NCI-H187 treated with DMSO at 0.1 percent for 48 hours (cell line): ENCODE measurements at regions not wholly inside any gene's neighbourhood (a gene's known extent, or its start where the extent isn't known, plus 50 kb on each side); places are given as distances from the start of the nearest gene placed in this dataset.

Experiments used
- DNase-seq: peaks from one replicate; lab custom pipeline; 2025; lab: John Stamatoyannopoulos, UW

DNA sequence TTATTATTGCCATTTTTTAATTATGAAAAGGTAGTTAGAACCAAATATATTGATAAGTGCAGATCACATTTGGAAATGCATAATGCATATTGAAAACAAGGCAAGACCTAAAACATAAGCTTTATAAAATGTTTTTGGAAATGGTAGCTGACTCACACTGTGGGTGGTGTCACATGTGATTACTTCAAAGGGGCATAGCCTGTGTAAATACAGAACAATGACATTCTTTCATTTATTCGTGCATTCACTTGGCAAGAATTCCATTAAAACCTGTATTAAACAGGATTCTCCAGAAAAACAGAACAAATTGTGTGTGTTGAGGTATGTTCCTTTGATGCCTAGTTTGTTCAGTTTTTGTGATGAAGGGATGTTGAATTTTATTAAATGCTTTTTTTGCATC is 427.3 kb upstream of the ST6GAL2 start:
- DNase-seq, result no peak

DNA sequence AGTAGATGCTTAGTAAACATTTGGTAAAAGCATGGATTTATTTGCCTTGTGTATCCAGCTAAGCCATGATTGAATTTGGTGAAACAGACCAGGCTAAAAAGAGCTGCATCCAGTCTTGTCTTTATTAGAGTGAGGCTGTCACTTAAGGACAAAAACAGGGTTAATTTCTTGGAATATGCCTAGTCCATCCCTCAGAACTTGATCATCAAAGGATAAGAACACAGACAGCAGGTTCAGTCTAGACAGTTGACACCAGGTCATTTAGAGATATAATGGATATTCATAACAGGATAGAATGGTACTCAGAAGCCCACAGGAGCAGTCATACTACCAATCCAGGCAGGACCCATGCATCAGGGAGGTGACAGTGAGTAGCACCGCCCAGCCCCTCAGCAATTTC is 434.9 kb upstream of the ST6GAL2 start:
- DNase-seq, result no peak

DNA sequence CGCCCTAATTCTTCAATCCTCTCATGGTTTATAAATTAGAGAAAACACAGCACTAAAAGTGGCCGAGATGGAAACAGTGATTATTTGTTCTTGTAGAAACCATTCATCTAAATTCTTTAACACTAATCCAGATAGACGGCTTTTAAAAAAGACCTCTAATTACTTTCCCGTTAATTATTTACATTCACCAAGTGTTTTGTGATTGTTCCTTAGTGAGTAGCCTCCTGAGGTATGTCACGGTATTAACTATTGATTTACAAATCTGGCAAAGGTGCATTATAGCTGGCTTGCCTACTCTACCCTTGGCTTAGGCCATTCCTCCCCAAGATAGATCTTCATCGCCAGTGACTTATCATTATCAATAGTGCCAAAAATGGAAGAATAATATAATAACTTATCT is 436.4 kb upstream of the ST6GAL2 start:
- DNase-seq, result no peak

DNA sequence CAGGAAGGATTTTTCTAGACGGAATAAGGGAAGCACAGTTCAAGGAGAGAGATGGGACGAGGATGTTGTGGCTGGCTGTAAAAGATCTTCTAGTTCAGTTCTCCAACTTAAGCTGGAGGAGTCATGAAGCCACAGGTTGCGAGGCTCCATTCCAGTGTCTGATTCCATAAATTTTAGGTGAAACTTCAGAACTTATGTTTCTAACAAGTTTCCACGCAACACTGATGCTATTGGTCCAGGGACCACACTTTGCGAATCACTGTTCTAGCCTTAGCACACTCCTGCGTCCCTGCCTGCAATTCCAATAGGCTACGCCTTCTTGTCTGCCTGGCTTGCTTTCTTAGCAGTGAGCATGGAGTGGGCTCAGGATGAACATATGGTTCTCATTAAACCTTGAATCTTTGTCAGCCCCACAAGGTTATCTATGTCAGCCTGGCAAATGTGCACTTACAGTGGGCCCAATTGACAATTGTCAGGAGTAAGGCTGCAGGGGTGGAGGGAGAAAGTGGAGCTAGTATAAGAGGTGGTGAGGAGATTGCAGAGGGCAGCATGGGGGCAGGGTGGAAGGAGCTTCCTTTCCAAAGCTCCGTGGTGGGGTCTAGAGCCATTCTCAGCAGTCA is 438.1 kb upstream of the ST6GAL2 start:
- DNase-seq, result no peak

DNA sequence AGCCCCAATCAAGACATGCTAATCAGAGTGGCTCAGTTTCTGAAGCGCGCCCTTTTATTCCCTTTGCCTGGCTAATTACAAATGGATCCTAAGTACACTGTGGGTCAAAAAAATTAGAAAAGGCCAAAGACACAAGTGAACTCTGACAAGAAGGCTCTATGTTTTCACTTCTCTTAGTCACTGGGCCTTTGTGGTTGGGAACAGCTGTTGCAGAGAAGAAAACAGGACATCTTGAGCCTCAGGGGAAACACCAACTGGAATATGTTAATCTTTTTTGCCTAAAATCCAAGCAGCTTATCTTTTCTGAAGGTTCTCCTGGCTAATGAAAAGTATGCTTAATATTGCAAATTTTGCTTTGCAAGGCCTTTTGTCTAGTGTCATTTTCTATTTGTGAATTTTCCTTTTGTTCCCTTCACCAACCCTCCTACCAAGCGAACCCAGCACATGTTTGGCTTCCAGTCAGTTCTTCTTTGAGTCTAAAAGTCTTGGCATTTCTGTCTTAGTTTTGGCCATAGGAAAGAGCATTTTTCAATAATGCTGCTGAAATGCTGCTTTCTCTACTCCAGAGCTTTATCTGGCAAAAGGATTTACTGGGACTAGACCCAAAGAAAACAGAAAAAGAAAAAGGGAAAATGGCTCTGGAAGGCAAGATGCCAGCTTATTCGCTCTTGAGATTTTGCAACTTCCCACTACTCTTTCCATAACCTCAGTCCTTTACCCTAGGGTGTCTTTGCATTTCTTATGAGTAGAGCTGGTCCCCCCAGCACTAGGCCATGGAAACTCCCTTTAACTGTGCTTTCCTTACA is 440.2 kb upstream of the ST6GAL2 start:
- no peak for DNase-seq

DNA sequence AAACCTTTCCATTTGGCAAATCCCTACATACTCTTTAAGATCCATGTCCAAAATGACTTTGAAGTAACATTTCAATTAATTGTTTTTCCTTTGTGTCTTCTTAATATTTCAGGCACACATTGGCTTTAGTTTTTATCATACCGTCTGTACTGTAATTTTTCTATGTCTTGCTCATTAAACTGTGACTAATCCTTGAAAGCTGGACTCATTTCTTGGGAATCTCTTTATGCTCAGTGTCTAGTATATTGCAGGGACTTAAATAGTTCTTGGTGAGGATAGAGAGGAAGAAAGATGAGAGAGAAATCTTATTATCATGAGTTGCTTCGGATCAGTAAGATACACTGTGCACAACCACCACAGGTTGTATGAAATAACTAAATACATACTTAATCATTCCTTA is 448.3 kb upstream of the ST6GAL2 start:
- no peak for DNase-seq

DNA sequence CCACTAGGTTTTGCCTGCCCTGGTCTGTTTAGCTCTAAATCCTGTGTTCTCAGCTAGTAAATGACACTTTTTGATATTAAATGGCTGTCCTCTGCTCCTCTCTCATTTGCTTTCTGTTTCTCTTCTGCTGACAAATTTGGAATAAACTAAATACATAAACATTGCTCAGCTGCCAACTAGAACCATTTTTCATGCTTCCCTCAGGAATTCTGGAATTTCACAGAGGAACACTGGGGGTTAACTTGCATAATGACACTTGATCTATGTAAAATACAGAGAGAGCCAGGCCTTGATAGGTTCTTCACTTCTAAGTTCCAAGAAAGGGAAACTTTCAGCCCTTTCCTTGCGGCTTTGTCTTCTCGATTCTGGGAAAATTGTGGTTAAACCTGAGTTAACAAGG is 450.6 kb upstream of the ST6GAL2 start:
- DNase-seq, result no peak

DNA sequence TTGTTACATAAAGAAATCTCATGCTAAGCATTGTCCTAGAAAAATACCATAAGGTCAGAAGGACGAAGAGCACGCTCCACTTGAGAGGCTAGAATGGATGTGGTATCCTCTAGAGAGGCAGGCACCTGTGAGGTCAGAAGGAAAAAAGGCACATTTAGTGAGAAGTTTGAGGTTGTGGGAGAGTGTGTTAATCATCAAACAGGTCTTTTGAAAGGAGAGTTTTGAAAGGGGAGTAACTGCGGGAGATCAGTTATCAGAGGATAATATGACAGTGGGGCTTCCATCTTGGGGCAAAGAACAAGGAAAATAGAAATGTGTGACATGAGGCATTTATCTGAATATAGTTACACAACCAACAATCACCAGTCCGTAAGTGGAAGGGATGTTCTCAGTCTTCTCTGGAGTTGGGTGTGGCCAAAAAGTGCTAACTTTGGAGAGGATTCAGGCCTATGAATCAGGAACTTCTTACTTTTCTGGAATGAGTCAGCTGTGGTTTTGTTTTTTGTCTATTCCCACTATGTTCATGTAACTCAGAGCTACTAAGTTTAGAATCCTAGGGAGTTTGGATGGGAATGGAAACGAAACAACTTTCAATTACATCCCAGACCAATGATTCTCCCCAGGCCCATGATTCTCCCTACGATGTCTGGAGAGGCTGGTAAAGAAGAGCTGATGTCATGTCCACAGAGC is 451.4 kb upstream of the ST6GAL2 start:
- no peak for DNase-seq

DNA sequence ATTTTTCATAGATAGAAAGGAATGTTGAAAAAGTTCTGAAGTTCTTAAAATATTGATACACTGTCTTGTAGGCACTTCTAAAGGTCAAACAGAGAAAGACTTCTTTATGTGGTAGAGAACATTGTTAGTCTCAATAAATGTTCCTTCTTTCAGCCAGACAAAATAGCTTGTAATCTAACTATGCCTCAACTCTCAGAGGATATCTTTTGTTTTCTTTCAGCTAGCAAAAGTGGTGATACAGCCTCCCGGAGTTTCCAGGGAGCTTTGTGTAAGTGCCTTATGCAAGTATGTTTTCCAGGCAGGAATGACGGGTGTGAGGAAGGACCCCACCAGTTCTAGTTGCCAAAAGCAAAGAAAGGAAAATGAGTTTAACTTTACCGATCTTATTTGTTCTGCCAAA is 452.1 kb upstream of the ST6GAL2 start:
- no peak for DNase-seq

DNA sequence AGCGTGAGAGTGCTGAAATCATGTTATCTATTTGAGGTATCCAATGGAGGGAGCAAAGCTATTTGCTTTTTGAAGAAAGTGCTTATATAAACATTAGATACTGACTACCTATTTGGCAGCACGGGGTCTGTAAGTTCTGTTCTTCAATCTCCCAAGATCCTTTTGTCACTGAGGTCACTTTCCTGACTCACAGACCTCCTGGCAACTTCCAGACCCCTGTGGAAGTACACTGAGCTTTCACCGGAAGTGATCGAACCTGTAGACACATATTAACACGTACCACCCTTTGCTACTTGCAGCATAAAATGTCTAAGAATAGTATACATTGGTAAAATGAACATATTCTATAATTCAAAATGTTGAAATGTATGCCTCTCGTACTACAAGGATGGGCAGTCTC is 452.6 kb upstream of the ST6GAL2 start:
- DNase-seq, result no peak

DNA sequence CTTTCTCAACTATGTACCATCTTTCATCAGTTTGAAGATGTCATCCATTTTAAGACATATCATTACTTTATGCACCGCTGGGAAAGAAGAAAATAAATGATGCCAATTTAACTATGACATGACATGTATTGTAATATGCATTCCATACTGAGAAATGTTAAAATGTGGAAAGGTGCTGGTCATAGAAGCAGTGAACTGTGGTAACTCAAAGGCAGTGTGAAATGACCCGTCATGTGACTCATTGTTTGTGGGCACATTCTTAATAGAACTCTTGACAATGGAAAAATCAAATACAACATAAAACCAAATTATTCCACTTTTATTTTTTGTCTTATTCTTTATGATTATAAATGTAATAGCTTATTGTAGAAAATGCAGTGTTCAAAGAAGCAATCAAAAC is 455.0 kb upstream of the ST6GAL2 start:
- DNase-seq, result no peak

DNA sequence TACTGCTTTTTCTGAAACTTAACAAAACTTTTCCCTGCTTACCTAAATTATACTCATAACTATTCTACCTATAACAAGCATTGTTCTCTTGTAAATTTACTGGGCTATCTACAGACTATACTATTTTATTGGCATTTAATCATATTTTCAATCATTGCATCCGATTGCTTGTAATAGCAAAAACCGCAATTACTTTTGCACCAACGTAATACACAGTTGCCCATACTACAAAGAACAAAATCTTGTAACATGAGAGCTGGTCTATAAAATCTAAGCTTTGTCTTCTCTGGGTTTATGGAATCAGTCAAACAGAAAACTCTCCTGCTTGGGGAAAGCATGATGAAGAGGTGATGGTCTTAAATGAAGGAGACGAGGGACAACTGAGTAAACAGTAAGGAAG is 463.4 kb upstream of the ST6GAL2 start:
- DNase-seq, result no peak

DNA sequence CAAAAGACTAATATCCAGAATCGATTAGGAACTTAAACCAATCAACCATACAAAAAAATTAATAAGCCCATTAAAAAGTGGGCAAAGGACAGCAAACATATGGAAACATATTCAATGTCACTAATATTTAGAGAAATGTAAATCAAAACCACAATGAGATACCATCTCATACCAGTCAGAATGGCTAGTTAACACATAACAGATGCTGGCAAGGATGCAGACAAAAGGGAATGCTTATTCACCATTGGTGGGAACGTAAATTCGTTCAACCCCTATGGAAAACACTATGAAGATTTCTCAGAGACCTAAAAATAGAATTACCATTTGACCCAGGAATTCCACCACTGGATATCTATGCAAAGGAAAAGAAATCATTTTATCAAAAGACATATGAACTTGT is 468.2 kb upstream of the ST6GAL2 start:
- DNase-seq, result no peak

DNA sequence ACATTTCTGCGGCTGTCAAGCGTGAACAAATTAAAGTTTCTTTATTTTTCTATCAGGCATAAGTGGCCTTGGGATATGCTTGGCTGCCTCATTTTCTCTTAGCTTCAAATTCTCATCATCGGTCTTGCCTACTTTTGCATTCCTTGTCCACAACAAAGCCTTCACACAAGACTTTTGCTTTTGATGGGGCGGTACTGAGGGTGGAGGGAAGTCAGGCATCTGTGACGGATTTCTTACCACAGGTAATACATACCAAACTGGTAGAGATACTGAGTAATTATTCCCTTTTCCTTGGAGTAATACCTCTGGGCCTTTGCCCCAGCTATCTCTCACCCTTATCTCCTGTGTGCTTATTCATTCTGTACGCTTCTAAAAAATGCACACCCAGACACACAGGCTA is 468.3 kb upstream of the RGPD4 start:
- no peak for DNase-seq

DNA sequence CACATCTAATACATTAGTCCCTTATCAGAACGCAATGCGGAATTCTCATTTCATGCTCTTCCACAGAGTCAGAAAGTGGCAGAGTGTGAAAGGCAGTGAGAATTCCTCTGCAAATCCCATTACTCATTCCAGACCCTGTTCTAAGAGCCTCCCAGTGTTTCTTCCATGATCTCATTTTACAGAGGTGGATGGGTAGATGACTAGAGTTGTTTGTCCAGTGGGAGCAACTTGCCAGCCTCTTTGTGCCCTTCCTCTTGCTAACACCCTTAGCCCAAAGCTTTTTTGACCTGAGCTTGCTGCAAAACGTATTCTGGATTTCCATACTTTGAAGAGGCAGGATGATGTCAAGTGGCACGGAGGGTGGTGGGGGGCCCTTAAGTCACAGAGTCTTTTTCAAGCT is 467.7 kb upstream of the RGPD4 start:
- DNase-seq, result no peak

DNA sequence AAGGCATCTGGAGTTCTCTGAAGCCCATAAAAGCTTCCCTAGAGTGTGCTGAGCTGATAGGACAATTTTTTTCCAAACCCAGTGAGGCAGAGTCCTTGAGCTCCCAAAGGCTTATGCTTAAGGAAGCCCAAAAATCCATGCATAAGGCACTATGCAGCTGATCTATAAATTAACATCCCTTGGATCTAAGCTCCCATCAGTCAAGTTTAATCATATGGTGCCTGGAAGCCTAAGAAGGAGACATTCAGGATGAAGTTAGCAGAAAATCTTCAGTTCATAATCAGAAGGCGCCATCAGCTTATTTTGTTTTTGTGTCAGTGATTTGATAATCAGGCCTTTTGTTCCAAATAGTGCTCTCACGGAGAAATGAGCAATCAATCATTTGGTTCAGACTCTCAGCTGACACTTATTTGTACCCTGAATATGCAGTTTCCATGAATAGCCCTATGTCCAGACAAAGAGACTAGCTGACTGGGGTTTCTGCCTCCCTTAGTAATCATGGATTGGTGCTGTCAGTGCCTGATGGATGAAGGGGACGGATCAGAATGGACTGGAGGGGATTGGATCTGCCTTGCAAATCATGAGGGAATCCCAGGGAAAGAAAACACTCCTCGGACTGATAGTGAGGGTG is 464.8 kb upstream of the RGPD4 start:
- no peak for DNase-seq

DNA sequence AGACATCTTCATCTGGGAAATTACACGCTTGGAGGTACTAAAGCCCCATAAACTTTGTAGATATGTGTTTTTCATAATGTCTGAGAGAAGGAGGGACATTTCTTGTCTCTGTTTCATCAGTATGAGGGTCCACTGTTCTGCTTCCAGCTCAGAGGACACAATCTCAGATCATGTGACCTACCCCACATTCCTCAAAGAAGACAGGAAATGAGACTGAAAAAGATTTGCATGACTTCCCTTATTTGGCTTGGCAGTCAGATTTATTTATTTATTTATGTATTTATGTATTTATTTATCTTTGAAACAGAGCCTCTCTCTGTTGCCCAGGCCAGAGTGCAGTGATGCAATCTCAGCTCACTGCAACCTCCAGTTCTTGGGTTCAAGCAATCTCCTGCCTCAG is 463.7 kb upstream of the RGPD4 start:
- no peak for DNase-seq

DNA sequence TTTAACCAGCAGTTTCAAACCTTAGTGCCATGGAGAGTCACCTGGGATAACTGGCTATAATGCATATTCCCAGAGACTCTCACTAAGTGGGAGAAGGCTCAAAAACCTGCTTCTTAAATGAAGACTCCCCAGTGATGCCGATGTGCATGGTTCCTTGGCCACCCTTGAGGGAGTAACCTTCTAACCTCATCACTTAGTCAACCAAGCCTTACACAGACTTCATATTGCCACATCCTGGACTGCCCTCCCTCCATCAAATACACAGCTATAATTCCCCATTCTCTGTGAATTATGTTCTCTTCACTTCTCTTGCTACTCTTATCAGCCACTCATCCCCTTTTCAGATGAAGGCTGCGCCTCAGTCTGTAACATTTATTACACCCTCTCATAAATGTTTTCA is 462.9 kb upstream of the RGPD4 start:
- no peak for DNase-seq

DNA sequence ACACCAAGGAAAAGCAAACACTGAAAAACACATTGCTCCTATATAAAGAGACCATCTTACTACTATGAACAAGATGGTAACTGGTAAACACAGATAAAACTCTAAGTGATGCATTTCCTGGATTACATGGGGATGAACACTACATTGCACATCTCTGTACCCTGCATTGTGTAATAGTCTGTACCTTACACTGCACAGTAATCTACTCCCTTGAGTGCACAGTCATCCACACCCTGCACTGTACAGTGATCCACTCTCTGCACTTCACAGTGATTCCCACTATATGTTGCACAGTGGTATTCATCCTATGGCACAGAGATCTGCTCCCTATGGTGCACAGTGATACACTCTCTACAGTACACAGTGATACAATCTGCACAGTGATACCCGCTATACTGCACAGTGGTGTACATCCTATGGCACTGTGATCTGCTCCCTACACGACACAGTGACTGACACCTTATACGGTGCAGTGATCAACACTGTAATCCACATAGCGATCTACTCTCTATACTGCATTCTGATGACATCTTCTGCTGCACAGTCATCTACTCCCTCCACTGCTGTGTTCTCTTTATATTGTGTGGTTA is 462.2 kb upstream of the RGPD4 start:
- no peak for DNase-seq

DNA sequence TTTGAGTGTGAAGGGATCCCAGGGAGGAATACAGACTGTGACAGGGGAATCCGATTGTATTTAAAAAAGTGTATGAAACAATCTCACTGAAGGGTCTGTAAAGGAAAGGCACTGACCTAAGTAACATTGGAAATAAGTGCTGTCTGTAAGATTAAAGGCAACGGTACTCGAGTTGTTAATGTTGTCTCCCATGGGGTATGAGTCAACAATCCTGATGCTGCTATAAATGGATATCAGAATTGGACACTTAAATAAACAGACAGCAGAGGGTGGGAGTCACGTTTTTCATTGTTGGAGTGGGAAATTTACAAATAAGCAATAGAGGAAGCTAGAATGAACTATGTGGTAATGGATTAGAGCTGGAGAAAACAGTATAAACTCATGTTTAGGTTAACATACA is 452.4 kb upstream of the RGPD4 start:
- DNase-seq, result no peak

DNA sequence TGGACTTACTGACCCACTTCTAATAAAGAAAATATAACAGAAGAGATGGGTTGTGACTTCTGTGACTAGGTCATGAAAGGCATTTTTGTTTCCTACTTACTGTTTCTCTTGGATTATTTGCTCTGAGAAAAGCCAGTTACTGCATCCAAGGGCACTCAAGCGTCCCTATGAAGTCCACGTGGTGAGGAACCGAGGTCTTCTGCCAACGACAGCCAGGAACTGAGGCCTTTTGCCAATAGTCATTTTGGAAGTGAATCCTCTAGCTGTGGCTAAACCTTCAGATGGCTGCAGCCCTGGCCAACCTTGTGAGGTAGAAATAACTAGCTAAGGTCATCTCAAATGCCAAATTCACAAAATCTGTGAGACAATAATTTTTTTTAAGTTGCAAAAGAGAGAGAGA is 449.8 kb upstream of the RGPD4 start:
- no peak for DNase-seq

DNA sequence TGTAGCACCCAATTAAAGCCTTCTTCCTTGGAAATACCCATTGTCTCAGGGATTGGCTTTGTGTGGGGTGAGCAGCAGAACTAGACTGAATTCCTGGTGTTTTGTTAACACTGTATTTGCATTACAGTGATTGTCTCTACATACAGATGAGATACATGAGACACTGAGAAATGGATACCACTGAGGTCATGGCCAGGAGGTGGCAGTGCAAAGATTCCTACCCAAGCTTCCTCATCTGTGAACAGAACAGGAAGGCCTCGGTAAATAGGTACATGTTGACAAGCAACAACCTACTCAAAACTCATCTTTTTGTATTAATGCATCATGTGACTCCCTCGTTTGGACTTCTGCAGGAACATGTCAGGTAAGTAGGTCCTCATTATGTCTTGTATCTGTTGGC is 445.8 kb upstream of the RGPD4 start:
- DNase-seq, result no peak

DNA sequence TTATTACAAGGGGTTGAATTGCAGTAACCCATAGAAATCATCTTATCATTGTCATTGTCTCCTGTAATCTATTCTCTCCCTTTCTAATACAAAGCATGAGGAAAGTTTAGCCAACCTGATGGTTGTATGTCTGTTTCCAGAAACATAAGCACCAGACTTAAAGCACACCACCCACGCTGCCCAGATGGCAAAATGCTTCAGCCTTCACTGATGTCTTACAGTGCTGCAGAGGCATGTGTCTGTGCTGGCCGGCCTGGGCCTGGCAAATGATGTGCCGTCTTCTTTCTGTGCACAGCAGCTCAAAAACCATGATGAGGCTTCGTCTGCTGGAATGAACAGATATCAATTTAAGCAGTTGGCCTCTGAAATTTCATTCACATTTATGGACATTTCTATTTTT is 443.0 kb upstream of the RGPD4 start:
- no peak for DNase-seq
